H1 (cell line): ENCODE measurements at regions not wholly inside any gene's neighbourhood (a gene's known extent, or its start where the extent isn't known, plus 50 kb on each side); places are given as distances from the start of the nearest gene placed in this dataset.

Experiments used
- CREB1 ChIP-seq: IDR thresholded peaks from 2 replicates; pipeline ENCODE4 v1.6.1; 2012; ENCODE audit warnings: inconsistent platforms
- CTCF ChIP-seq, 3 experiments: IDR thresholded peaks; 1 replicate in 2 of 3; 2 replicates in 1 of 3; pipeline versions ENCODE4 v1.5.1 to v1.6.1; 2011; ENCODE audit warnings: low read length in 3 of 3, mild to moderate bottlenecking in 3 of 3, inconsistent platforms in 2 of 3, low read depth in 1 of 3, moderate library complexity in 1 of 3; ENCODE audit not compliant: insufficient read depth in 1 of 3; ENCODE audit errors: control extremely low read depth in 1 of 3
- EP300 ChIP-seq, 2 experiments: IDR thresholded peaks; 1 replicate in 1 of 2; 2 replicates in 1 of 2; pipeline ENCODE4 v1.6.1; 2011 to 2012; ENCODE audit warnings: low read depth in 2 of 2, low read length in 2 of 2, mild to moderate bottlenecking in 2 of 2, borderline replicate concordance in 1 of 2, inconsistent platforms in 1 of 2, moderate library complexity in 1 of 2
- EZH2 ChIP-seq: fragments of 200-600 bp; sonication (generic); IDR thresholded peaks from 2 replicates; pipeline ENCODE4 v1.7.1; 2012; ENCODE audit warnings: low read depth, mild to moderate bottlenecking, moderate library complexity, low read length, inconsistent platforms; ENCODE audit not compliant: severe bottlenecking
- GTF2F1 ChIP-seq: IDR thresholded peaks from 2 replicates; pipeline ENCODE4 v1.6.1; 2012; ENCODE audit warnings: low read depth, low read length, improper control_type of control experiment, borderline replicate concordance
- MAFK ChIP-seq: IDR thresholded peaks from 2 replicates; pipeline ENCODE4 v1.6.1; 2012; ENCODE audit warnings: low read depth, mild to moderate bottlenecking, improper control_type of control experiment, low read length
- PHF8 ChIP-seq: fragments of 200-600 bp; sonication (generic); conservative IDR thresholded peaks from 2 replicates; pipeline ENCODE4 v1.7.1; 2012; ENCODE audit warnings: low read depth, mild to moderate bottlenecking, inconsistent platforms, low read length, moderate library complexity
- POLR2A ChIP-seq, 2 experiments: IDR thresholded peaks; 1 replicate in 1 of 2; 2 replicates in 1 of 2; pipeline ENCODE4 v1.6.1; 2011; ENCODE audit warnings: low read depth in 2 of 2, low read length in 2 of 2, mild to moderate bottlenecking in 2 of 2; ENCODE audit errors: control extremely low read depth in 1 of 2
- POLR2AphosphoS5 ChIP-seq: IDR thresholded peaks from 2 replicates; pipeline ENCODE4 v1.6.1; 2011; ENCODE audit warnings: low read depth, low read length
- TAF1 ChIP-seq: IDR thresholded peaks from 2 replicates; pipeline ENCODE4 v1.6.1; 2011; ENCODE audit warnings: mild to moderate bottlenecking, low read depth, low read length
- TBP ChIP-seq: IDR thresholded peaks from 2 replicates; pipeline ENCODE4 v1.6.1; 2011; ENCODE audit warnings: low read depth, low read length, improper control_type of control experiment
- TCF12 ChIP-seq: IDR thresholded peaks from 2 replicates; pipeline ENCODE4 v1.6.1; 2011; ENCODE audit warnings: low read depth, mild to moderate bottlenecking, low read length

- TF ChIP-seq EP300 (IDR thresholded peaks at IDR 0.05; ENCODE audit: borderline replicate concordance in 1 of 2, low read depth in 2 of 2, low read length in 2 of 2) (no peak), POLR2A (IDR thresholded peaks at IDR 0.05; ENCODE audit: control extremely low read depth in 1 of 2, low read depth in 2 of 2, low read length in 2 of 2) (no peak), GTF2F1 (no peak), CTCF (IDR thresholded peaks at IDR 0.05; ENCODE audit: control extremely low read depth in 1 of 3, insufficient read depth in 1 of 3, low read depth in 1 of 3, low read length in 3 of 3) (no peak), POLR2AphosphoS5 (no peak), TCF12 (no peak), EZH2 (no peak), TAF1 (no peak), CREB1 (no peak), PHF8 (no peak), MAFK (no peak), TBP (no peak)
Observed at GRCh38 chr5:91707521-91707841, 324.4 kb upstream of the ARRDC3 start.
